HG02610 (cell line): ENCODE measurements at regions not wholly inside any gene's neighbourhood (a gene's known extent, or its start where the extent isn't known, plus 50 kb on each side); places are given as distances from the start of the nearest gene placed in this dataset.

Experiments
- ATAC-seq: cut with Tn5 transposase; IDR thresholded peaks from one replicate; pipeline ENCODE4 v1.9.1; 2021; ENCODE audit warnings: mild to moderate bottlenecking, moderate library complexity; ENCODE audit not compliant: unreplicated experiment

GRCh38 chr4:38189445-38189844 is 229.2 kb downstream of the PTTG2 start:
- no peak for ATAC-seq

GRCh38 chr4:38190717-38191178 is 230.6 kb downstream of the PTTG2 start:
- no peak for ATAC-seq

DNA sequence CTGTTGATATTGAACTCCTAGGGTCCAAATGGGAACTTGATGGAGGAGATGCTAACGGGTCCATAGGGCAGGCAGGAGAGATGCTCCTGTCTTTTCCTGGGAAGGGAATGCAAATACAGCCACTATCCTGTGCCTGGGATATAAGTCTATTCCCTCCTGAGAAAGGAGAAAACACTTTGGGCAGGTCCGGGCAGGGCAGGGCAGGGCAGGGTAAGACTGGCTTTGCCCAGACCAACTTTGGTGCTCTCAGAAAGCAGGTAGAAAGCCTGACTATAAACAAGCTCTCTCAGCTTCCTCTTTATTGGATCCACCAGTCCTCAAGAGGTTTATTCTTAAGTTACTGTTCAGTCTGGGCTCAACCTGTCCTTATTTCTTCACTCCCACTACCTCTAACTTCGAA is 232.3 kb downstream of the PTTG2 start:
- ATAC-seq, result no peak

DNA sequence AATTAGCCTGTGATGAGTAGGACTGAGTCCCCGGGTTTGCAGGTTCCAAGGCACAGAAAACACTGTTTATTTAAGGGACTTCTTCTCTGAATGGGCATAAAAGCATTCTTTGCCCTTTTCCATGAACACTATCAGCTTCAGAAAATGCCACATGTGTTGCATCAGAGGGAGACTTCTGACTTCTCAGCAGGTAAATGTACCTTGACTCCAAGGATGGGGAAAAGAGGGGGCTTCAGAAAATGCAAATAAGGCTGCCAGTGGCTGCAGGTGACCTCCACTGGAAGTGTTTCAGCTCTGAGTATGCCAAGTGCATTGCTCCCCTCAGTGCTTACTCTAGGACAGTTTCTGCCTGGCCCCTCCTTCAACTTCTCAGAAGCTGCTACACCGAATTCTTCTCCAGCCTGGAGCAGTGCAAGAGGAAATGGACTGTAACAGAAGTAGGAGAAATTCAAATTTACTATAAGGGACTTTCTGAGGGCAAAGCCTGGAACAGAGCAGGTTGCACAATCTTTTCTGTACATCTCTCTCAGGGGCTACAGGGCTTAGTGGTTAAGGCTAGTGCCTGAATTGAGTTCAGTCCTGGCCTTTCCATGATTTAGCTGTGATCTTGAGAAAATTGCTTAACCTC is 233.2 kb downstream of the PTTG2 start:
- no peak for ATAC-seq

DNA sequence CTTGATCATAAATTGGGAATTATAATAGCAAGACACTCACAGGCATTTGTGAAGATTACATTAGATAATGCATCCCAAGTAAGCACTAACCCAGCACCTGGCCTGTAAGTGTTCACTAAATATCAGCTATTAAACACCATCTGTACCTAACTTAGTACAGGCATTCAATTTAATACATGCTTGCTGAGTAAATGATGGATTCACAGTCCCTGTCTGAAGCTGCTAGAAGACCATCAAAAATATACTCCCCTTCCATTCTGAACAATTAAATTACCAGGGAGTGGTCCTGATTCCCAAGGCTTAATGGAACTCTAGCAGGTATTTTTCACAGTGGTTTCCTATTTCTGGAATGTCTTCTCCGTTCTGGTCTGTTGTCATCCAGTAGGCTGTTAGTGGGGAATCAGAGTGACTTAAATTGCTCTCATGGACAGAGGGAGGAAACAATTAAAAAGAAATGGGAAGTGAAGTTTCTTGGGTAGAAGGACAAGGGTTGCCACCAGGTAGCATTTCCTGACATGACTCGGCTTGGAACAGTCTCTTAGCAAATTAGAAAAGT is 233.9 kb downstream of the PTTG2 start:
- ATAC-seq, result no peak

DNA sequence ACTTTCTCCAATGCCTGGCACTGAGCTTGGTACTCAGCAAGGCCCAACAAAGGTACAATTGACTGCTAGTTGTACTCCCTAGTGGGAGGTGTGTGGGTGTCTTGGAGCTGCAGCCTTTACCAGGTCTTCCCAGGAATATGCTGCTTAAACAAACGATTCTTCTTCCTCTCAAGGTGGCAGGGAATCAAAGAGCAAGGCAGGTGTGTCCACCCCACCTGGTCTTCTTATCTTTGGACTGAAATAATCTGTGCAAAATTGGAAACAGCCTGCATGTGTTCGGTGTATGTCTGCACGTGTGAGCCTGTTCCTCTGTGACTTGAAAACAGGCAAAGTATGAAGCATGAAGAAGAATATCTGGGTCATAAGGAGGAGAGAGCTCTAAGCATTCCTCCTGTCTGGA is 235.3 kb downstream of the PTTG2 start:
- ATAC-seq, result no peak

DNA sequence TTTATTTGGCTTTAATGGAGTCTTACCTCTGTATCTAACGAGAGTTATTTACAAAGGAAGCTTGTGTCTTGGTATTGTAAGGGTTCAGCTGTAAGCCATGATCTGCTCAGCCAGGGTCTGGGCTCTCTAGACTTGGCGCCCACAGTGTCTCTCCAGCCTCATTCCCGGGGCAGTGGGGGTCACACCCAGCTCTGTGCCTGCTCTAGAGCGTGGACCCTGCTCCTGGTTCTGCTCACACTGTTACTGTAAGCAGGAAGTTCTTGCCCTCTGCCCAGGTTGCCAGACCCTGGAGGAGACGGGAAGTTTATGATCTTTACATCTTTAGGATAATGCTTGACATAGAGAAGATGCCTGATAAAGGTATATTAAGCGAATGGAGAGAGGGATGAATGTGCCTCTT is 235.7 kb downstream of the PTTG2 start:
- ATAC-seq, result no peak

DNA sequence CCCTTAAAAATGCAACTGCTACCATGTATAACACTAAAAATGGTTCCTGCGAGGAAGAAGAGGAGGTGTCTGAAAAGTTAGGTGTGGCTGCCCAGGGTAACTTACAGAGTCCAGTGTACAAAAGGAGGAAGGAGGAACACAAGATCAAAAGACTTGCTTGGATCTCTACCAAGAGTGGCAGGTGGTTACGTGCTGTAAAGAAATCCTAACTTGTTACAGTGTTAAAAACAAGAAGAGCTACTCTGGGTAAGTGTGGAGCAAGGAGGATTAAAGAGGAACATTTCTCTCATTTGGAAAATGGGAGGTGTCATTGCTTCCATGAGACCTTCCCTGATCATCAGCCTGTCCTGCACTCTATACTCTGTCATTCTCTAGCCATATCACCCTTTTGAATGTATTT is 242.0 kb downstream of the PTTG2 start:
- no peak for ATAC-seq

- no peak for ATAC-seq
Measured at GRCh38 chr4:38203609-38204008, 243.4 kb downstream of the PTTG2 start.

GRCh38 chr4:38204339-38205035 is 244.3 kb downstream of the PTTG2 start:
- ATAC-seq, result no peak

- ATAC-seq, result no peak
Measured at GRCh38 chr4:38205261-38205660, 245.1 kb downstream of the PTTG2 start.

DNA sequence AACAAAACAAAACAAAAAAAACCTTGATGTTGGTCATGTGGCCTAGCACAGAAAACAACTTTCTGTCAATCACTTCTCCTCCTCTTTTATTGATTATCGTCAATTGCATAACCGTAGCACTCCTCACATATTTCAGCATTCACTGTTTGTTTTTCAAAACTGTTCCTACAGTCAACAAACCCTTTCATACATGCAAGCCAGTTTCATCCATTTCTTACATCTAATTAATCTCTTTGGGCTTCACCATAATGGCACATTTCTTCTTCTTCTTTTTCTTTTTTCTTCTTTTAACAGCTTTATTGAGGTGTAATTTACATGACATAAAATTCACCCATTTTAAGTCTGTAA is 246.9 kb downstream of the PTTG2 start:
- no peak for ATAC-seq

GRCh38 chr4:38209654-38210053 is 249.5 kb downstream of the PTTG2 start:
- ATAC-seq, result no peak

- ATAC-seq, result no peak
Measured at GRCh38 chr4:38210396-38211114, 250.4 kb downstream of the PTTG2 start.

- no peak for ATAC-seq
Measured at GRCh38 chr4:38211885-38212284, 251.7 kb downstream of the PTTG2 start.

- ATAC-seq, result no peak
Measured at GRCh38 chr4:38213083-38213805, 253.0 kb downstream of the PTTG2 start.

DNA sequence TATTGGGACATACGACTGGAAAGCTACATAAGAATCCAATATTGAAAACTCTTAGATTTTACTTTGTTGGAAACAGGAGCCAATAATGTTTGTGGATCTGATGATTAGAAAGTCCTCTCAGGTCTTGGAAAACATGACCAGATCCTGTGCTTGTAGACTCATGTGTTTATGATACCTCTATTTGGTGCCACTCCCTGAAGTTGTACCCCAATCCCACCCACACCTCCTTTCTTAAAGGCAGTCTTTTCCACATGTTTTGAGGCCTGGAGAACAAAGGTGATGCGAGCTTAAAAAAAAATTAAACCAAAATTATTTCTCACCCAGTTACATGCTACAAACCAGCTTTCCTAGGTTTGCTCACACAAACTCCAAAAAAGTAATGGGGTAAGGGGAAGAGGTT is 262.7 kb downstream of the PTTG2 start:
- no peak for ATAC-seq

GRCh38 chr4:38223306-38223705 is 263.1 kb downstream of the PTTG2 start:
- no peak for ATAC-seq

DNA sequence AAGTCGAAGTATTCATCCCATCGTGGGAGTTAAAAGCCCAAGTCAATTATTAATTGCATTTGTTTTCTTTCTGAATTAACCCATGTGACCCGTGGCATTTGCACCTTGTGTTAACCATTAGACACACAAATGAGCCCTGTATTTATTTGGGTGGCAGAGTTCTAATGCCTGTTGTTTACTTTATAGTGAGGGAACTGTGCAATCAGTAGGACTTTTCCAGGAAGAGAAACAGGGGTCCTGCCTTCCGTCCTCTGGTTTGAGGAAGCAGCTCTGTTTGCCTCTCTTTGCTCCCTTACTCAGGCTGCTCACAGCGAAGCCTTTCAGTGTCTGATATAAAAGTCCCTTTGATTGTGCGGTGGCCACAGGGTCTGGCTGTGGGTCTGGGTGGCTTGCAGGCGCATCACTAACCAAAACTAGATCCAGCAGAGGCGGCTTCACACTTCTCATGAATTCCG is 263.6 kb downstream of the PTTG2 start:
- no peak for ATAC-seq

- ATAC-seq, result no peak
Measured at GRCh38 chr4:38224850-38225249, 264.7 kb downstream of the PTTG2 start.

DNA sequence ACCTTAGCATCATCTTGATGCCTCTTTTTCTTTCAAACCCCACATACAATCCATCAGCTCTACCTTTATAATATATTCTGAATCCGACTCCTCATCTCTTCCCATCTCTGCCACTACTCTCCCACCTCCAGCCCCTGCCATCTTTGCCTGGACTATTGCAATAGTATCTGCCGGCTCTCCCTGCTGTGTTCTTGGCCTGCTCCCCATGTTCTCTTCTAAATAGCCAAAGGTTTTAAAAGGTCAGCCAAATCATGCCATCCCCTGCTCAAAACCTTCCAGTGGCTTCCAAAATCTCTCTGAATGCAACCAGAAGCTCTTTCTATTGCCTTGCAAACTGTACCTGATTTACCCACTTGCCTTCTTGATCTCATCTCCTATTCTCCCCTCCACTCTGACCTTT is 266.0 kb downstream of the PTTG2 start:
- no peak for ATAC-seq
